ENCODE measurements at regions not wholly inside any gene's neighbourhood (a gene's known extent, or its start where the extent isn't known, plus 50 kb on each side); places are given as distances from the start of the nearest gene placed in this dataset.

DNA sequence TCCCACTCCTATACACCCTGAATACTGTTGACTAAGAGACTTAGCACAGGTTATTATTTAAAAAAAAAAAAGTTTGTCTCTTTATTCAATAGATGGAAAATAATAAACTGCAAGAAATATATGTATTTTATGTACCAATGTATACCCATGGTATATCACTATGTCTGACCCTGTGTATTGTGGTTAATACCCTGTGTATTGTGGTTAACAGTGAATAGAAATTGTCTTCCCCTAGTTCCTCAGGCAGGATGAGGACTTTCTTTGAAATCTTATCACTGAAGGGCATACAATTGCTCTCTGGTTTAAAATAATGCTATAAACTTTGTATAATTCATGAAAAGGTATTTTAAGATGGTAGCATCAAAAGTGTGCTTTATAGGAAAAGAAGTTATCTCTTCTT is 80.0 kb upstream of the TMEM106B start:
- no peak for TF ChIP-seq CTCF (IDR thresholded peaks at IDR 0.05; ENCODE audit: insufficient read depth, low read depth, low read length)
- H3K36me3 ChIP-seq (ENCODE audit: control insufficient read depth, insufficient read depth, low read length) = no peaks in the 10 kb centered on the region
- POLR2A ChIA-PET = no interaction called here
- CTCF ChIA-PET = no interaction called here
- no peaks in the 10 kb centered on the region for H3K27me3 ChIP-seq (ENCODE audit: control insufficient read depth, insufficient read depth, low read length)
- no peak overlapping the region for H3K4me3 ChIP-seq (ENCODE audit: low read depth, low read length)
- DNase-seq (ENCODE audit: low read depth) = no peak

DNA sequence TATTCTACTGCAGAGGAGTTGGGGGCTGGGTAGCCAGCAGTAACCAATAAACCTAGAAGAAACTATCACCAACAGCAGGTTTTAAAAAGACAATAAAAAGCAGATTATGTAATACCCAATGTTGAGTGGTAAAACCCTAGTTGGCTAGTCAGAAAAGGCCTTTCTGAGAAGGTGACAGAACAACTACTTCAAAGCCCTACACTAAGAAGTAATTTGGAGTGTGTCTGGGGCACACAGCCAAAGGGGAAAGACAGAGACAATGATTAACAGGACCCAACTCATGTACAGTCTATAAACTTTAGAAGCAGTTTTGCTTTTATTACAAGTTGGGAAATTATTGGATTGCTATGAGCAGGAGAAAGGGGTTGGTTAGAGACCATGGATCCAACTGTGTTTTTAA is 77.2 kb upstream of the TMEM106B start:
- DNase-seq (ENCODE audit: low read depth) = no peak
- H3K4me3 ChIP-seq (ENCODE audit: low read depth, low read length) = no peak overlapping the region
- H3K27me3 ChIP-seq (ENCODE audit: control insufficient read depth, insufficient read depth, low read length) = no peaks in the 10 kb centered on the region
- ChIA-PET CTCF (no interaction called here), POLR2A (no interaction called here)
- TF ChIP-seq CTCF (IDR thresholded peaks at IDR 0.05; ENCODE audit: insufficient read depth, low read depth, low read length) = no peak
- no peaks in the 10 kb centered on the region for H3K36me3 ChIP-seq (ENCODE audit: control insufficient read depth, insufficient read depth, low read length)

DNA sequence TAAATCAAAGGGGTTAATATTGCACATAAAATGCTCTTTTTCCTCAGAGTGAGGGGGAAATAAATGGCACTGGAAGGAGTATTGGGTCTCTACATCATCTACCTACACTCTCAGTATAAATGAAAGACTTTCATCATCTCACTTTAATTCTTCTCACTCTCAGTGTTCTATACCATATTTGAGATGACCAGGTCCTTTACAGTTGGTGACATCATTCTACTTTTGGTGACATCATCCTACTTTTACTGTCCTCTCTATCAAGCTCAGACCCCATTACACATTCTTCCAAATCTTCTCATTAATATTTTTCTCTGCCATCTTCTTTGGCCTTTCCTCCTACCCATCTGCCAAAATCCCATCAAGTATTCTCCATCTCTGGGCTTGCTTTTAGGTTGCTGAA is 74.6 kb upstream of the TMEM106B start:
- H3K36me3 ChIP-seq (ENCODE audit: control insufficient read depth, insufficient read depth, low read length) = no peaks in the 10 kb centered on the region
- no peak for TF ChIP-seq CTCF (IDR thresholded peaks at IDR 0.05; ENCODE audit: insufficient read depth, low read depth, low read length)
- ChIA-PET POLR2A (no interaction called here), CTCF (no interaction called here)
- no peak for DNase-seq (ENCODE audit: low read depth)
- no peak overlapping the region for H3K4me3 ChIP-seq (ENCODE audit: low read depth, low read length)
- H3K27me3 ChIP-seq (ENCODE audit: control insufficient read depth, insufficient read depth, low read length) = no peaks in the 10 kb centered on the region

GRCh38 chr7:12137283-12137682 is 73.8 kb upstream of the TMEM106B start:
- ChIA-PET POLR2A (no interaction called here), CTCF (interaction anchor here (0.9 kb wide), 1 partner anchor 11 kb away, joined by 3 read pairs; no protein-coding TSS in a partner anchor)
- no peak overlapping the region for H3K4me3 ChIP-seq (ENCODE audit: low read depth, low read length)
- no peaks in the 10 kb centered on the region for H3K27me3 ChIP-seq (ENCODE audit: control insufficient read depth, insufficient read depth, low read length)
- no peak for DNase-seq (ENCODE audit: low read depth)
- H3K36me3 ChIP-seq (ENCODE audit: control insufficient read depth, insufficient read depth, low read length) = no peaks in the 10 kb centered on the region
- TF ChIP-seq CTCF (IDR thresholded peaks at IDR 0.05; ENCODE audit: insufficient read depth, low read depth, low read length) = no peak

DNA sequence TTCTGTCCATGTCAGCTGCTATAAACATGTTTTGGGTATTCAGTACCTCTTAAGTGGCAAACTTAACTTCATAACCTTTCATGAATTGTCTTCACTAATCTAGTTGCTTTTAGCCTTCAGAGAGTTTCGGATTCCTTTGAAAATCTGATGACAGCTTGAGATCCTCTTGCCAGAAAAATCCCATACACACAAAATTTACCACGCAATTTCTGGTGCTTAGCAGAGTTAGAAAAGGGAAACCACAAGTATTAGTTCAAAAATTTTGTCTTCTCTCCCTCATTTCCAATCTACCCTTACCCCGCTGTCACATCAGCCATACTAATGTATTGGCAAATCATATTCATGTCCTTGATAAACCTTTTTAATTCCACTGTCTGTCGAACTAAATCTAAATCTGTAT is 72.7 kb upstream of the TMEM106B start:
- H3K4me3 ChIP-seq (ENCODE audit: low read depth, low read length) = no peak overlapping the region
- ChIA-PET CTCF (interaction anchor here (0.6 kb wide), 1 partner anchor 32 kb away, joined by 3 read pairs; no protein-coding TSS in a partner anchor), POLR2A (no interaction called here)
- no peak for TF ChIP-seq CTCF (IDR thresholded peaks at IDR 0.05; ENCODE audit: insufficient read depth, low read depth, low read length)
- DNase-seq (ENCODE audit: low read depth) = no peak
- H3K36me3 ChIP-seq (ENCODE audit: control insufficient read depth, insufficient read depth, low read length) = no peaks in the 10 kb centered on the region
- no peaks in the 10 kb centered on the region for H3K27me3 ChIP-seq (ENCODE audit: control insufficient read depth, insufficient read depth, low read length)
